ENCODE measurements at regions not wholly inside any gene's neighbourhood (a gene's known extent, or its start where the extent isn't known, plus 50 kb on each side); places are given as distances from the start of the nearest gene placed in this dataset.

- FAIRE-seq (no peak), DNase-seq (ENCODE audit: low spot score) (peak; percentile 48), ATAC-seq (peak; percentile 75)
- CTCF ChIA-PET (ENCODE audit: low intra/inter-chr PET ratio, low total read pairs) = interaction anchor here (0.7 to 4.0 kb wide), 9 partner anchors 116 to 296 kb away, joined by 3 to 115 read pairs (median 4); partner anchors contain the start of gene SLC2A1
- intact Hi-C loops (cut with micrococcal nuclease; ENCODE audit: unreplicated experiment) (loop anchor here (1.0 to 5.0 kb wide), 2 partner anchors 161 to 297 kb away; no protein-coding TSS in a partner anchor), in situ Hi-C loops (cut with HindIII; ENCODE audit: extremely low pct_ligation_motif_present, low pct_unique_long_range_greater_than_20kb) (loop anchor here (5.0 kb wide), 3 partner anchors 117 to 297 kb away; partner anchors contain the start of gene SLC2A1)
- Histone ChIP-seq H3K79me2 (ENCODE audit: insufficient read depth, low read length) (peaks cover 2% of the 10 kb centered on the region), H3K4me3 (replicated peaks in 1 of 3; ENCODE audit: insufficient read depth in 1 of 3, low read depth in 2 of 3, low read length in 3 of 3) (no peak overlapping the region), H2AFZ (ENCODE audit: low read length) (no peak overlapping the region), H3K27ac (ENCODE audit: extremely low read length, insufficient read depth, low read length) (no peak overlapping the region), H4K20me1 (ENCODE audit: insufficient read depth, low read length) (no peaks in the 10 kb centered on the region), H3K27me3 (ENCODE audit: control insufficient read depth in 1 of 2, insufficient read depth in 2 of 2, low read length in 2 of 2) (0 out of 5 replicates have a peak, but pooled peaks cover 0 to 2% of the 10 kb centered on the region in 2 experiments), H3K4me2 (ENCODE audit: low read depth, low read length) (no peak overlapping the region), H3K9ac (ENCODE audit: insufficient read depth, low read depth, low read length) (no peak overlapping the region), H3K4me1 (ENCODE audit: insufficient read depth, low read length) (peaks cover 47% of the 10 kb centered on the region), H3K9me3 (ENCODE audit: low read length) (no peaks in the 10 kb centered on the region), H3K36me3 (replicated peaks in 1 of 2; ENCODE audit: control insufficient read depth in 1 of 2, insufficient read depth in 2 of 2, low read length in 2 of 2) (no peaks in the 10 kb centered on the region)
- TF ChIP-seq FOXA3 (CRISPR knock-in tag; IDR thresholded peaks at IDR 0.05) (peak; percentile 42; the same call in 1 of the 2 replicates), CTCF (CRISPR knock-in tag; IDR thresholded peaks at IDR 0.05) (peak; percentile 64), ZNF761 (CRISPR knock-in tag; conservative IDR thresholded peaks at IDR 0.05) (no peak), FOXA1 (IDR thresholded peaks at IDR 0.05) (no peak), FOXA1 (CRISPR knock-in tag; IDR thresholded peaks at IDR 0.05) (peak; percentile 83), RERE (CRISPR knock-in tag; IDR thresholded peaks at IDR 0.05; ENCODE audit: low read depth) (no peak), ZBTB38 (CRISPR knock-in tag; IDR thresholded peaks at IDR 0.05) (no peak), JDP2 (CRISPR knock-in tag; IDR thresholded peaks at IDR 0.05; ENCODE audit: borderline replicate concordance) (no peak), SMC3 (IDR thresholded peaks at IDR 0.05; ENCODE audit: low read length) (peak; percentile 74), IRF2 (CRISPR knock-in tag; IDR thresholded peaks at IDR 0.05) (no peak), NFKB2 (CRISPR knock-in tag; IDR thresholded peaks at IDR 0.05; ENCODE audit: borderline replicate concordance) (no peak), ZMAT3 (CRISPR knock-in tag; conservative IDR thresholded peaks at IDR 0.05) (no peak), ZNF589 (CRISPR knock-in tag; conservative IDR thresholded peaks at IDR 0.05) (no peak), ZMYM2 (CRISPR knock-in tag; IDR thresholded peaks at IDR 0.05) (no peak), KDM1A (CRISPR knock-in tag; IDR thresholded peaks at IDR 0.05) (no peak), STAG1 (CRISPR knock-in tag; IDR thresholded peaks at IDR 0.05) (peak; percentile 87), GPBP1L1 (CRISPR knock-in tag; IDR thresholded peaks at IDR 0.05) (no peak), RAD21 (CRISPR knock-in tag; IDR thresholded peaks at IDR 0.05) (peak; percentile 39)
- POLR2A ChIA-PET = interaction anchor here (0.7 to 2.3 kb wide), 8 partner anchors 66 to 258 kb away, joined by 3 to 18 read pairs (median 3); partner anchors contain the start of gene ZNF691
- BruUV-seq (replicated peaks) = no TSS peak
- WGBS (ENCODE audit: low lambda C conversion rate) = 7% methylated on average over 3 of the region's 3 CpGs
Observed at GRCh38 chr1:43074244-43074643, 97.8 kb downstream of the EBNA1BP2 start.

Data from HepG2 (cell line).